H9 (cell line): ENCODE measurements at regions not wholly inside any gene's neighbourhood (a gene's known extent, or its start where the extent isn't known, plus 50 kb on each side); places are given as distances from the start of the nearest gene placed in this dataset.

Experiments
- DNase-seq: peaks from one replicate; pipeline ENCODE4 v3.0.0-alpha.2; 2017
- H2AFZ ChIP-seq: one replicate; pipeline ENCODE4 v1.6.1; 2013; ENCODE audit warnings: mild to moderate bottlenecking, low read length, control low read depth, moderate library complexity
- H2AK5ac ChIP-seq: 2 replicates; pipeline ENCODE4 v1.6.1; 2013; ENCODE audit warnings: low read length, control low read depth, mixed read lengths; ENCODE audit not compliant: insufficient read length
- H2BK120ac ChIP-seq: one replicate; pipeline ENCODE4 v1.6.1; 2013; ENCODE audit warnings: low read depth, mild to moderate bottlenecking, low read length, control low read depth, inconsistent platforms; ENCODE audit not compliant: poor library complexity, severe bottlenecking
- H2BK12ac ChIP-seq: 2 replicates; pipeline ENCODE4 v1.6.1; 2013; ENCODE audit warnings: low read length, control low read depth, mixed read lengths, low read depth; ENCODE audit not compliant: insufficient read length
- H2BK15ac ChIP-seq: 2 replicates; pipeline ENCODE4 v1.6.1; 2013; ENCODE audit warnings: low read depth, low read length, control low read depth
- H2BK20ac ChIP-seq: one replicate; pipeline ENCODE4 v1.6.1; 2013; ENCODE audit warnings: low read depth, mild to moderate bottlenecking, low read length, control low read depth, inconsistent platforms; ENCODE audit not compliant: poor library complexity, severe bottlenecking
- H2BK5ac ChIP-seq: 2 replicates; pipeline ENCODE4 v1.6.1; 2013; ENCODE audit warnings: low read length, control low read depth, mixed read lengths; ENCODE audit not compliant: insufficient read length
- H3K14ac ChIP-seq: 2 replicates; pipeline ENCODE4 v1.6.1; 2013; ENCODE audit warnings: low read length, control low read depth; ENCODE audit not compliant: insufficient read depth
- H3K18ac ChIP-seq: 2 replicates; pipeline ENCODE4 v1.6.1; 2013; ENCODE audit warnings: low read depth, mild to moderate bottlenecking, mixed read lengths, low read length, control low read depth; ENCODE audit not compliant: insufficient read length
- H3K23ac ChIP-seq: 2 replicates; pipeline ENCODE4 v1.6.1; 2013; ENCODE audit warnings: low read length, control low read depth, mixed read lengths, low read depth; ENCODE audit not compliant: insufficient read length
- H3K23me2 ChIP-seq: 2 replicates; pipeline ENCODE4 v1.6.1; 2013; ENCODE audit warnings: low read depth, mild to moderate bottlenecking, mixed read lengths, low read length, control low read depth; ENCODE audit not compliant: insufficient read length, poor library complexity, severe bottlenecking
- H3K27ac ChIP-seq: 2 replicates; pipeline ENCODE4 v1.5.1; 2013; ENCODE audit warnings: low read length, control low read depth, mixed read lengths, low read depth; ENCODE audit not compliant: insufficient read length
- H3K27me3 ChIP-seq: 2 replicates; pipeline ENCODE4 v1.6.1; 2013; ENCODE audit warnings: low read length, control low read depth, inconsistent platforms; ENCODE audit not compliant: insufficient read depth
- H3K4ac ChIP-seq: 2 replicates; pipeline ENCODE4 v1.6.1; 2013; ENCODE audit warnings: low read depth, mild to moderate bottlenecking, control low read depth, inconsistent platforms, low read length, moderate library complexity
- H3K4me1 ChIP-seq: 2 replicates; pipeline ENCODE4 v1.6.1; 2013; ENCODE audit warnings: low read length, control low read depth, inconsistent platforms; ENCODE audit not compliant: insufficient read depth
- H3K4me2 ChIP-seq: 2 replicates; pipeline ENCODE4 v1.6.1; 2013; ENCODE audit warnings: low read length, control low read depth, mixed read lengths; ENCODE audit not compliant: insufficient read length, insufficient read depth
- H3K56ac ChIP-seq: 2 replicates; pipeline ENCODE4 v1.6.1; 2013; ENCODE audit warnings: low read depth, mild to moderate bottlenecking, mixed read lengths, low read length, control low read depth; ENCODE audit not compliant: insufficient read length
- H3K79me1 ChIP-seq: 2 replicates; pipeline ENCODE4 v1.6.1; 2013; ENCODE audit warnings: low read depth, mild to moderate bottlenecking, moderate library complexity, low read length, control low read depth, inconsistent platforms; ENCODE audit not compliant: insufficient read depth, poor library complexity, severe bottlenecking
- H3K79me2 ChIP-seq: 2 replicates; pipeline ENCODE4 v1.6.1; 2013; ENCODE audit warnings: low read length, control low read depth, inconsistent platforms; ENCODE audit not compliant: insufficient read depth
- H3K9ac ChIP-seq: 2 replicates; pipeline ENCODE4 v1.6.1; 2013; ENCODE audit warnings: low read length, control low read depth, mixed read lengths; ENCODE audit not compliant: insufficient read length; ENCODE audit errors: extremely low read depth
- H3K9me3 ChIP-seq: one replicate; pipeline ENCODE4 v1.6.1; 2013; ENCODE audit warnings: low read depth, low read length, inconsistent platforms; ENCODE audit not compliant: control insufficient read depth
- H3T11ph ChIP-seq: one replicate; pipeline ENCODE4 v1.6.1; 2013; ENCODE audit warnings: mild to moderate bottlenecking, low read length, control low read depth, inconsistent platforms
- H4K20me1 ChIP-seq: one replicate; pipeline ENCODE4 v1.6.1; 2013; ENCODE audit not compliant: control insufficient read depth, insufficient read length, insufficient read depth
- H4K5ac ChIP-seq: 2 replicates; pipeline ENCODE4 v1.6.1; 2013; ENCODE audit warnings: low read depth, mild to moderate bottlenecking, mixed read lengths, low read length, control low read depth; ENCODE audit not compliant: insufficient read length
- H4K8ac ChIP-seq: replicated peaks from 2 replicates; pipeline ENCODE4 v1.6.1; 2013; ENCODE audit warnings: low read length, control low read depth, mixed read lengths, low read depth; ENCODE audit not compliant: insufficient read length
- H4K91ac ChIP-seq: 2 replicates; pipeline ENCODE4 v1.6.1; 2013; ENCODE audit warnings: low read depth, mild to moderate bottlenecking, moderate library complexity, mixed read lengths, low read length, control low read depth; ENCODE audit not compliant: insufficient read length
- H3K27ac Mint-ChIP-seq, 3 experiments: 2 replicates in 2 of 3; 3 replicates in 1 of 3; pipeline ENCODE4 v1.8.0; 2020 to 2021; ENCODE audit warnings: mixed read lengths in 3 of 3, mild to moderate bottlenecking in 1 of 3, moderate library complexity in 1 of 3
- H3K27me3 Mint-ChIP-seq: 2 replicates; pipeline ENCODE4 v1.8.0; 2021; ENCODE audit warnings: low read depth, mild to moderate bottlenecking, moderate library complexity, mixed read lengths
- H3K36me3 Mint-ChIP-seq, 3 experiments: 2 replicates in 2 of 3; 3 replicates in 1 of 3; pipeline ENCODE4 v1.8.0; 2020 to 2021; ENCODE audit warnings: low read depth in 3 of 3, mixed read lengths in 3 of 3; ENCODE audit not compliant: insufficient read depth in 1 of 3
- H3K4me1 Mint-ChIP-seq, 2 experiments: 2 replicates each; pipeline ENCODE4 v1.8.0; 2020; ENCODE audit warnings: mixed read lengths in 2 of 2
- H3K4me3 Mint-ChIP-seq, 2 experiments: 2 replicates in 1 of 2; 3 replicates in 1 of 2; pipeline ENCODE4 v1.8.0; 2020 to 2021; ENCODE audit warnings: mild to moderate bottlenecking in 2 of 2, mixed read lengths in 2 of 2, moderate library complexity in 1 of 2
- H3K9me3 Mint-ChIP-seq, 2 experiments: 2 replicates in 1 of 2; 3 replicates in 1 of 2; pipeline ENCODE4 v1.8.0; 2020; ENCODE audit warnings: mild to moderate bottlenecking in 2 of 2, mixed read lengths in 2 of 2, moderate library complexity in 1 of 2
- CTCF ChIP-seq: fragments of 200-600 bp; sonication (generic); conservative IDR thresholded peaks from 3 replicates; pipeline ENCODE4 v1.8.0; 2021; ENCODE audit warnings: antibody characterized with exemption, mild to moderate bottlenecking
- WGBS: extraction: QIAGEN DNeasy Blood & Tissue Kit; methylation state at CpG from one replicate; pipeline ENCODE4 v1.1.7; 2013; ENCODE audit warnings: missing lambda C conversion rate, low lambda C conversion rate, mixed read lengths; ENCODE audit not compliant: insufficient read length; ENCODE audit errors: extremely low coverage; 5-methylcytosine and 5-hydroxymethylcytosine counted together

DNA sequence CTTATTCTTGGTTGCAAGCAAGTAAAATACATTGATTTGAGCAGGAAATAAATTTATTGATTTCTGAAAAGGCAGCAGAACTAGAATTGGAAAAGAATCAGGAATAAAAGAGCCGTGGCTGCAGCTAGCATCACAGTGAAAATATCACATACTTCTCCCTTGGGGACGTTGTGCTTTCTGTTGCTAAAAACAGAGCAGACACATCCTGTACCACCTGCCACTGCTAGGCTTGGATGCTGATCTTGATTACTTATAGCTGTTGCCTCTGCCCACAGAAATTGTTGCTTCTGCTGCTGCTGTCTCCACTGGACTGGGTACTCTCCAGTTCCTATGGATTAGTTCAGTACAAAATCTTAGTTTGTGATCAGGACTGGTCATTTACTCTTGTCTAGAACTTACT is 283.8 kb downstream of the C3orf38 start:
- H4K91ac ChIP-seq = no peak overlapping the region
- Mint-ChIP-seq H3K36me3 (no peaks in the 10 kb centered on the region), H3K4me3 (no peak overlapping the region), H3K27ac (no peak overlapping the region), H3K4me1 (no peaks in the 10 kb centered on the region), H3K9me3 (peaks cover 0 to 2% of the 10 kb centered on the region in 2 experiments; a peak in 1 of 5 replicates), H3K27me3 (no peaks in the 10 kb centered on the region)
- no peak overlapping the region for H3K9ac ChIP-seq
- H3K23me2 ChIP-seq = no peaks in the 10 kb centered on the region
- no CpG with 5 or more reads among the region's 2 CpGs for WGBS
- H3K4me1 ChIP-seq = no peaks in the 10 kb centered on the region
- no peak overlapping the region for H3K27ac ChIP-seq
- no peak overlapping the region for H2AFZ ChIP-seq
- no peak overlapping the region for H3K14ac ChIP-seq
- H2BK120ac ChIP-seq = no peak overlapping the region
- no peak overlapping the region for H3K4me2 ChIP-seq
- H3K27me3 ChIP-seq = no peaks in the 10 kb centered on the region
- no peak overlapping the region for H3K18ac ChIP-seq
- H3K79me1 ChIP-seq = no peaks in the 10 kb centered on the region
- H2BK5ac ChIP-seq = no peak overlapping the region
- H2BK12ac ChIP-seq = no peak overlapping the region
- no peak overlapping the region for H3K56ac ChIP-seq
- H3T11ph ChIP-seq = no peak overlapping the region
- H3K4ac ChIP-seq = no peak overlapping the region
- no peak overlapping the region for H2AK5ac ChIP-seq
- H4K5ac ChIP-seq = no peak overlapping the region
- H2BK15ac ChIP-seq = no peak overlapping the region
- no peak overlapping the region for H3K23ac ChIP-seq
- H2BK20ac ChIP-seq = no peak overlapping the region
- H3K79me2 ChIP-seq = no peaks in the 10 kb centered on the region
- no peak for DNase-seq
- no peak for TF ChIP-seq CTCF
- no peaks in the 10 kb centered on the region for H4K20me1 ChIP-seq
- no peak overlapping the region for H4K8ac ChIP-seq
- no peaks in the 10 kb centered on the region for H3K9me3 ChIP-seq
